ENCODE measurements at regions not wholly inside any gene's neighbourhood (a gene's known extent, or its start where the extent isn't known, plus 50 kb on each side); places are given as distances from the start of the nearest gene placed in this dataset.

- no peak for DNase-seq (ENCODE audit: low read depth in 1 of 2, low spot score in 2 of 2)
- no peak overlapping the region for H3K27ac ChIP-seq (ENCODE audit: low read depth, low read length)
- FAIRE-seq: no peak
- H3K18ac ChIP-seq (ENCODE audit: extremely low read depth, low read length): no peak overlapping the region
- H3K4me2 ChIP-seq (ENCODE audit: insufficient read depth in 1 of 2, low read depth in 2 of 2, low read length in 2 of 2): no peak overlapping the region
- H3K4me1 ChIP-seq (replicated peaks in 1 of 4; ENCODE audit: control insufficient read depth in 3 of 4, insufficient read depth in 4 of 4, low read length in 3 of 4): no peaks in the 10 kb centered on the region; a peak in 1 of 7 replicates
- no peak overlapping the region for H2BK120ac ChIP-seq (replicated peaks; ENCODE audit: low read depth, low read length)
- H2AK5ac ChIP-seq (ENCODE audit: low read depth, low read length): no peak overlapping the region
- ChIA-PET POLR2A (ENCODE audit: partially characterized antibody) (no interaction called here), CTCF (ENCODE audit: partially characterized antibody) (no interaction called here)
- no peaks in the 10 kb centered on the region for H3K79me2 ChIP-seq (ENCODE audit: control insufficient read depth in 1 of 2, insufficient read depth in 2 of 2, low read length in 2 of 2)
- H2BK12ac ChIP-seq (ENCODE audit: low read depth, low read length): no peak overlapping the region
- H3K9ac ChIP-seq (replicated peaks in 1 of 4; ENCODE audit: extremely low read depth in 1 of 4, low read depth in 3 of 4, low read length in 3 of 4): no peak overlapping the region
- no peak overlapping the region for H2AFZ ChIP-seq (ENCODE audit: low read length)
- H3K79me1 ChIP-seq (ENCODE audit: low read depth, low read length): no peaks in the 10 kb centered on the region
- no peaks in the 10 kb centered on the region for H3K23me2 ChIP-seq (ENCODE audit: low read depth, low read length)
- H2BK5ac ChIP-seq (ENCODE audit: low read depth, low read length): no peak overlapping the region
- H4K91ac ChIP-seq (replicated peaks; ENCODE audit: insufficient read length, low read length): no peak overlapping the region
- no peaks in the 10 kb centered on the region for H3K27me3 ChIP-seq (replicated peaks in 1 of 4; ENCODE audit: control insufficient read depth in 3 of 4, extremely low read depth in 1 of 4, insufficient read depth in 3 of 4, low read length in 3 of 4)
- H3K36me3 ChIP-seq (ENCODE audit: control insufficient read depth in 2 of 4, insufficient read depth in 4 of 4, low read length in 3 of 4): no peaks in the 10 kb centered on the region
- H3K23ac ChIP-seq (ENCODE audit: insufficient read length): no peak overlapping the region
- no peak overlapping the region for H3K4me3 ChIP-seq (ENCODE audit: extremely low read depth in 1 of 4, insufficient read depth in 2 of 4, low read depth in 3 of 4, low read length in 4 of 4)
- H4K20me1 ChIP-seq (replicated peaks in 1 of 2; ENCODE audit: control insufficient read depth in 1 of 2, insufficient read depth in 2 of 2, low read length in 2 of 2): no peaks in the 10 kb centered on the region
- no peak overlapping the region for H4K5ac ChIP-seq (ENCODE audit: insufficient read length, low read depth, low read length)
- no peak overlapping the region for H2BK20ac ChIP-seq (ENCODE audit: low read length)
- H2BK15ac ChIP-seq (ENCODE audit: low read length): no peak overlapping the region
- H3K14ac ChIP-seq (ENCODE audit: insufficient read length): no peak overlapping the region
- H3K4ac ChIP-seq (replicated peaks; ENCODE audit: insufficient read length, low read depth, low read length): no peak overlapping the region
- H3K9me3 ChIP-seq (ENCODE audit: insufficient read depth in 2 of 2, low read depth in 1 of 2, low read length in 1 of 2): no peaks in the 10 kb centered on the region
- H3K56ac ChIP-seq (replicated peaks; ENCODE audit: insufficient read length, low read depth, low read length): no peak overlapping the region
- H4K8ac ChIP-seq (ENCODE audit: extremely low read depth, insufficient read depth, low read length): no peak overlapping the region
- TF ChIP-seq GABPA (IDR thresholded peaks at IDR 0.05; ENCODE audit: borderline replicate concordance, insufficient read depth, low read length): no peak
- TF ChIP-seq RNF2 (IDR thresholded peaks at IDR 0.05; ENCODE audit: borderline replicate concordance, low read depth, low read length, missing control alignments, poor library complexity, severe bottlenecking): no peak
- TF ChIP-seq JUN (IDR thresholded peaks at IDR 0.05; ENCODE audit: low read depth, low read length): no peak
- no peak for TF ChIP-seq EP300 (IDR thresholded peaks at IDR 0.05; ENCODE audit: borderline replicate concordance in 1 of 2, low read depth in 2 of 2, low read length in 2 of 2)
- no peak for TF ChIP-seq CEBPB (IDR thresholded peaks at IDR 0.05; ENCODE audit: low read depth, low read length)
- TF ChIP-seq YY1 (IDR thresholded peaks at IDR 0.05; ENCODE audit: low read depth, low read length): no peak
- TF ChIP-seq CBX8 (IDR thresholded peaks at IDR 0.05; ENCODE audit: borderline replicate concordance, low read depth, low read length): no peak
- no peak for TF ChIP-seq TBP (IDR thresholded peaks at IDR 0.05; ENCODE audit: low read depth, low read length)
- TF ChIP-seq, protein P1, sequence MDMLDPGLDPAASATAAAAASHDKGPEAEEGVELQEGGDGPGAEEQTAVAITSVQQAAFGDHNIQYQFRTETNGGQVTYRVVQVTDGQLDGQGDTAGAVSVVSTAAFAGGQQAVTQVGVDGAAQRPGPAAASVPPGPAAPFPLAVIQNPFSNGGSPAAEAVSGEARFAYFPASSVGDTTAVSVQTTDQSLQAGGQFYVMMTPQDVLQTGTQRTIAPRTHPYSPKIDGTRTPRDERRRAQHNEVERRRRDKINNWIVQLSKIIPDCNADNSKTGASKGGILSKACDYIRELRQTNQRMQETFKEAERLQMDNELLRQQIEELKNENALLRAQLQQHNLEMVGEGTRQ (IDR thresholded peaks at IDR 0.05; ENCODE audit: low read length): no peak
- TF ChIP-seq HDAC2 (IDR thresholded peaks at IDR 0.05; ENCODE audit: borderline replicate concordance in 1 of 2, low read depth in 2 of 2, low read length in 2 of 2): no peak
Measured at GRCh38 chr6:95478941-95479340, 98.4 kb upstream of the MANEA start.
